ENCODE measurements at regions not wholly inside any gene's neighbourhood (a gene's known extent, or its start where the extent isn't known, plus 50 kb on each side); places are given as distances from the start of the nearest gene placed in this dataset.

DNA sequence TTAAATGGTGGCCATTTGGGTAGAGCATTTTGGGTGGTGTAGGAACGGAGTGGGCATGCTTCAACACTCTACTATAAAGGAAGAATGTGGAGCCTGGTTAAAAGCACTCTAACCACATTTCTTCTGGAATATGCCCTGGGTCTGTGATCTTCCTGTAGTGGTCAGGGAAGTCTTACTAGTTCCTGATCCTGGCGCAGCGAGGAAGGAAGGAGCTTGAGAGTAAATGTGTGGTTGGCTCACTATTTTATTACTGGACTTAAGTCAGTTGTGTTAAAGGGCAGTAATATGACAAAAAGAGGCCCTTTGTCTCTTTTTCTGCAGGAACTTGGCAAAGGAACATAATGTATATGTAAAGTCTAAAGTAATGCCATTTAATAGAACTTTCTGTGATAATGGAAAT lies 197.6 kb upstream of the ZPLD1 start:
- TF ChIP-seq CTCF (IDR thresholded peaks at IDR 0.05) (no peak), ZFX (IDR thresholded peaks at IDR 0.05; ENCODE audit: borderline replicate concordance) (no peak)
